ENCODE measurements at regions not wholly inside any gene's neighbourhood (a gene's known extent, or its start where the extent isn't known, plus 50 kb on each side); places are given as distances from the start of the nearest gene placed in this dataset.

DNA sequence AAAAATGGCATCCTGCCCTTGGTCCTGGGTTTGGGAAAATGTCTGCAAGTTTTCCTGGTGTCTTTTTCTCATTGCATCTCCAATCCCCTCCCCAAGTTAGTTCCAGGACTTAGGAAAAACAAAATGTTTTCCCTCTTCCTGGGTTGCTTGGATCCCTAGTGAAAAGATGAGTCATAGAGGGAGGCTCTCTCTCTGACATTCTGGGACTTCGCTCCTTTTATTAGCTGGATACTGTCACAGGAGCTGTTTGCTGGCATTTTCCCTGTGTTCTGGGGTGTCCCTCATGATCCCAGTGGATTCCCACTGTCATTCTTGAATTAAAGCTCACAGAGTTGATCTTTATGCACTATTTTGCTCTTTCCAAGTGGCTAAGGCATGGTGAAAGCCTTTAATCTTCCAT, 316.4 kb upstream of the MBL2 start:
- no peak for TF ChIP-seq POLR2A (IDR thresholded peaks at IDR 0.05; ENCODE audit: low read depth, low read length)
- no peak for TF ChIP-seq TAF1 (IDR thresholded peaks at IDR 0.05; ENCODE audit: low read depth, low read length)
- no peak for TF ChIP-seq POLR2AphosphoS5 (IDR thresholded peaks at IDR 0.05; ENCODE audit: low read depth, low read length)
- no peak for TF ChIP-seq POU2F2 (IDR thresholded peaks at IDR 0.05; ENCODE audit: low read depth, low read length)
